Left ventricle myocardium inferior (tissue), 1 donor: ENCODE measurements at regions not wholly inside any gene's neighbourhood (a gene's known extent, or its start where the extent isn't known, plus 50 kb on each side); places are given as distances from the start of the nearest gene placed in this dataset.

Source experiments
- DNase-seq: peaks from one replicate; pipeline ENCODE4 v3.0.0-alpha.2; 2020
- H3K27ac ChIP-seq: fragments of 200-600 bp; replicated peaks from 2 replicates; pipeline ENCODE4 v1.8.0; 2021
- H3K27me3 ChIP-seq: fragments of 200-600 bp; 2 replicates; pipeline ENCODE4 v1.8.0; 2021; ENCODE audit warnings: low read depth
- H3K36me3 ChIP-seq: fragments of 200-600 bp; 2 replicates; pipeline ENCODE4 v1.8.0; 2021
- H3K4me1 ChIP-seq: fragments of 200-600 bp; 2 replicates; pipeline ENCODE4 v1.8.0; 2021
- H3K4me3 ChIP-seq: fragments of 200-600 bp; 2 replicates; pipeline ENCODE4 v1.8.0; 2021; ENCODE audit warnings: mild to moderate bottlenecking, moderate library complexity
- H3K9me3 ChIP-seq: fragments of 200-600 bp; replicated peaks from 2 replicates; pipeline ENCODE4 v1.8.0; 2021
- intact Hi-C: fragments of 100-400 bp; cut with micrococcal nuclease; formaldehyde crosslinking; loops from one replicate; pipeline ENCODE4 v1.11.0; 2022
- TF ChIP-seq, protein P1 (sequence below): fragments of 200-600 bp; IDR thresholded peaks from 2 replicates; pipeline ENCODE4 v1.8.0; 2021; ENCODE audit warnings: antibody characterized with exemption, mild to moderate bottlenecking, borderline replicate concordance
- donor health status: DM: no; HTN: yes; CAD: no; lungs with severe emphysema.

- Histone ChIP-seq H3K4me3 (no peak overlapping the region), H3K9me3 (no peaks in the 10 kb centered on the region), H3K27ac (no peak overlapping the region), H3K27me3 (no peaks in the 10 kb centered on the region), H3K36me3 (no peaks in the 10 kb centered on the region), H3K4me1 (peaks cover 33% of the 10 kb centered on the region)
- no peak for DNase-seq
- intact Hi-C loops: no loop called here
- TF ChIP-seq, protein P1, sequence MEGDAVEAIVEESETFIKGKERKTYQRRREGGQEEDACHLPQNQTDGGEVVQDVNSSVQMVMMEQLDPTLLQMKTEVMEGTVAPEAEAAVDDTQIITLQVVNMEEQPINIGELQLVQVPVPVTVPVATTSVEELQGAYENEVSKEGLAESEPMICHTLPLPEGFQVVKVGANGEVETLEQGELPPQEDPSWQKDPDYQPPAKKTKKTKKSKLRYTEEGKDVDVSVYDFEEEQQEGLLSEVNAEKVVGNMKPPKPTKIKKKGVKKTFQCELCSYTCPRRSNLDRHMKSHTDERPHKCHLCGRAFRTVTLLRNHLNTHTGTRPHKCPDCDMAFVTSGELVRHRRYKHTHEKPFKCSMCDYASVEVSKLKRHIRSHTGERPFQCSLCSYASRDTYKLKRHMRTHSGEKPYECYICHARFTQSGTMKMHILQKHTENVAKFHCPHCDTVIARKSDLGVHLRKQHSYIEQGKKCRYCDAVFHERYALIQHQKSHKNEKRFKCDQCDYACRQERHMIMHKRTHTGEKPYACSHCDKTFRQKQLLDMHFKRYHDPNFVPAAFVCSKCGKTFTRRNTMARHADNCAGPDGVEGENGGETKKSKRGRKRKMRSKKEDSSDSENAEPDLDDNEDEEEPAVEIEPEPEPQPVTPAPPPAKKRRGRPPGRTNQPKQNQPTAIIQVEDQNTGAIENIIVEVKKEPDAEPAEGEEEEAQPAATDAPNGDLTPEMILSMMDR: no peak
Observed at GRCh38 chr7:131221061-131221460, 106.6 kb upstream of the MKLN1 start.

- TF ChIP-seq, protein P1: no peak
- Histone ChIP-seq H3K9me3 (no peaks in the 10 kb centered on the region), H3K36me3 (no peaks in the 10 kb centered on the region), H3K27ac (no peak overlapping the region), H3K27me3 (no peaks in the 10 kb centered on the region), H3K4me3 (no peak overlapping the region), H3K4me1 (peaks cover 38% of the 10 kb centered on the region)
- intact Hi-C loops: no loop called here
- no peak for DNase-seq
Observed at GRCh38 chr7:131222171-131222570, 105.5 kb upstream of the MKLN1 start.

- intact Hi-C loops: no loop called here
- Histone ChIP-seq H3K27me3 (no peaks in the 10 kb centered on the region), H3K27ac (no peak overlapping the region), H3K4me1 (peaks cover 38% of the 10 kb centered on the region), H3K36me3 (no peaks in the 10 kb centered on the region), H3K4me3 (no peak overlapping the region), H3K9me3 (no peaks in the 10 kb centered on the region)
- DNase-seq: no peak
- TF ChIP-seq, protein P1: no peak
Observed at GRCh38 chr7:131223151-131223550, 104.5 kb upstream of the MKLN1 start.

DNA sequence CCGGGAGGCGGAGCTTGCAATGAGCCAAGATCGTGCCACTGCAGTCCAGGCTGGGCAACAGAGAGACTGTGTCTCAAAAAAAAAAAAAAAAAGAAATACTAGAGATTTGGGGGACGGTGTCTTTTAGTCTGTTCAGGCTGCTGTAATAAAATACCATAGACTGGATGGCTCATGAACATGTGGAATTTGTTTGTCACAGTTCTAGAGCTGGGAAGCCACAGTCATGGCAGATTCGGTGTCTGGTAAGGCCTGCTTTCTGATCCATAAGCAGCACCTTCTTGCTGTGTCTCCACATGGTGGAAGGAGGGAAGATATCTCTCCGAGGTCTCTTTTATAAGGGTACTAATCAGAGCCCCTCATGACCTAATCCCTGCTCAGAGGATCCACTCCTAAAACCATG, 102.7 kb upstream of the MKLN1 start:
- no peak for DNase-seq
- peak overlapping the region; percentile 32 for H3K27ac ChIP-seq
- H3K4me3 ChIP-seq: no peak overlapping the region
- intact Hi-C loops: no loop called here
- no peaks in the 10 kb centered on the region for H3K36me3 ChIP-seq
- H3K9me3 ChIP-seq: no peaks in the 10 kb centered on the region
- H3K4me1 ChIP-seq: peaks cover 22% of the 10 kb centered on the region
- TF ChIP-seq, protein P1: no peak
- H3K27me3 ChIP-seq: no peaks in the 10 kb centered on the region

DNA sequence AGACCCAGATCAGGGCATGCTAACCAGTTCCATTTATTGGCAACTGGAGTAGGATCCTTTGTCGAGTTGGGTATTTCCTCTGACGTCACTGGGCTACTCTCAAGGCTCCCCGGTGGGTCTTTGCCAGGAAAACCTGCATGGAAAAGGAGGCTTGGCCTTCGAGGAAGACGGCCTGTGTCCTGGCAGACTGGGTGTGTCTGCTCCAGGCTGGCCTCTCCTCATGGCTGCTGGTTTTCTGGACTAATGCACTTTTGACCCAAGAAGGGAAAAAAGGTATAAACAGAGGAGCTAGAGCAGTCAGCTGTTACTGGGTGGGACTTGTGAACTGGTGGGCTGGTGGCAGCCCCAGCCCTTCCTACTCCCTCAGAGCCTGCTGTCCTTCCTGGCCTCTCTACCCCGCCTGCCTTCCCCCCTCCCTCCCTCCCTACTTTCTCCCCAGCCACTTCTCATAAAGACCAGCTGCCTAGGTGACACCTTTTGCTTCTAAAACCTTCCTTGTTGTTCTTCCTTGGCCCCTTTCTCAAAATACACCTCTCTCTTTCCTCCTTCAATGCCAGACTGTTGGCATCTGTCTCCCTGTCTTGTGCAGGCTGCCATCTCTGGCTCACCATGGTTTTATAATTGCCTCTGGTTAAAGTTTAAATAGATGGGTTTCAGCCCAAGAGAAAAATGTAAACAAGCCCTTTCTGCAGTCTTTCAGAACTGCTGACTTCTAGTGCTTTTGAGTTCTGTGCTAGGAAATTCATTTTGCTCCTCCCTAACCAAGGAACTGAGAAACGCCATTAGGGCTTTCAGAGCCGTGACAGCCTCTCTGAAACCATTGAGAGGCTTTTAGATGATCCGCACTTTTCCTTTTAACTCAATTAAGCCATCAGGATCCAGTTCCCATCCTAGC, 101.8 kb upstream of the MKLN1 start:
- Histone ChIP-seq H3K36me3 (no peaks in the 10 kb centered on the region), H3K27me3 (no peaks in the 10 kb centered on the region), H3K4me3 (no peak overlapping the region), H3K4me1 (peaks cover 16% of the 10 kb centered on the region), H3K27ac (peak overlapping the region; percentile 32), H3K9me3 (no peaks in the 10 kb centered on the region)
- intact Hi-C loops: no loop called here
- TF ChIP-seq, protein P1: no peak
- DNase-seq: peak; percentile 25
